GM21528 (cell line): ENCODE measurements at regions not wholly inside any gene's neighbourhood (a gene's known extent, or its start where the extent isn't known, plus 50 kb on each side); places are given as distances from the start of the nearest gene placed in this dataset.

ENCODE experiments used
- ATAC-seq: cut with Tn5 transposase; IDR thresholded peaks from one replicate; pipeline ENCODE4 v1.9.1; 2021; ENCODE audit warnings: mild to moderate bottlenecking, moderate library complexity; ENCODE audit not compliant: unreplicated experiment, low FRiP score

GRCh38 chr2:106704798-106705197, 181.2 kb downstream of the ST6GAL2 start:
- ATAC-seq: no peak

- no peak for ATAC-seq
These were observed 180.1 kb downstream of the ST6GAL2 start for GRCh38 chr2:106705877-106706276.

DNA sequence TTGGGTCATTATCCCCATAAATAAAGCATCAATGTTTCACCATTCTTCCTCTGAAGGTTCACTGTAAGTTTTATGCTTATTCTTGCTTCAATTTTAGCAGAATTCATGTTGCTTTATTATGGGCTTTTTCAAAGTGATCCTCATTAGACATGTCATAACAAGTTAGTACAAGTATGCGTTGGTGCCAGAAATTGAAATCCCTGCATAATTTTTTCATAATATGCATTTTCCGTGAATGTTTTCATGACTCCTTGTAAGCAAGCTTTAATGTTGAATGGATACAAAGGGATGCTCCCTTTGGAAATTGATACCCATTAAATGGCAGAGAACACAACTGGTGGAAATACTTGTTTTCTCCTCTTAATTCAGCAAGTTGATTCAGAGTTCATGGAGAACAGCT, 179.7 kb downstream of the ST6GAL2 start:
- no peak for ATAC-seq

DNA sequence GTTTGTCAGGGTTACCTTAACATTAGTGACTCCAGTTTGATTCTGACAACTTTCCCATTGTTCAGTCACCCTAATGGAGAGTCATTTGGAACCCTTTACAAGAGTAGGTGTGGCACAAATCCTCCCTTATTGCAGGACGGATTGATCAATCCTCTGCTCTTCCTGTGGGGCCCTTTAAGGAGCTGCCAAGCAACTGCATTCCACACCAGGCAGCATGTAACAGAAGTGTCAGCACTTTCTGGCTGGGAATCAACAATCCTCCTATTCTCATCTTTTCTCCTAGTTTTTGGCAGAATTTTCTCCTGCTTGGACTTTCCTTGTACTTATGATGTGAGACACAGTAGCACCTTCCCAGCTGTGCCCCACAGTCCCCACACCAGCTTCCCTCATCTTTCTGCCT, 177.8 kb downstream of the ST6GAL2 start:
- ATAC-seq: no peak

DNA sequence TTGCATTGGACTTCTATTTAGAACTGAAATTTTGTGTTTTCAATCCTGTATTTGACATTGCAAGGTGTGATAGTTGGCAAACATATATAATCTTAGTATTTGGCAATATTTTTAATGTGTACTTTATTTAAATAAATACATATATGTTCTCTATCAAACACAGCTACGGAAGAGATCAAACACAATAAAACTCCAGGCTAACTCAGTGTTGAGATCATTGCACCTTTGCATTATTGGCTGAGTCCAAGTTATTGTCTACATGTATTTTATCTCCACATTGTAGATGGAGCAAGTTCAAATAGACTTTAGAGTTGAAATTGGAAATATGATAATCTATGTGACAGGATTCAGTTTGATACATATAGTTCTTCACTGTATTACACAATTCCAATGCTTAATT, 176.7 kb downstream of the ST6GAL2 start:
- ATAC-seq: no peak

- no peak for ATAC-seq
These were observed 166.7 kb downstream of the ST6GAL2 start for GRCh38 chr2:106719222-106719621.

DNA sequence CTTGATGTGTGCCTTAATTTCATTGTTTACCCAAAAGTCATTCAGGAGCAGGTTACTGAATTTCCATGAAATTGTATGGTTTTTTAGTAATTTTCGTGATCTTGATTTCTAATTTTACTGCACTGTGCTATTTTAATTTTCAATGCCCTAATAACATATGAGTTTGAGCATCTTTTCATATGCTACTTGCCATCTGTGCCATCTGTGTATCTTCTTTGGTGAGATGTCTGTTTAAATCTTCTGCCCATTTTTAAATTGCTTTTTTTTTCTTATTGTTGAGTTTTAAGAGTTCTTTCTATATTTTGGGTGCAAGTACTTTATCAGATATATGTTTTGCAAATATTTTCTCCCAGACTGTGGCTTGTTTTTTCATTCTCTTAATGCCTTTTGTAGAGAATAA, 165.9 kb downstream of the ST6GAL2 start:
- ATAC-seq: no peak

- ATAC-seq: no peak
These were observed 161.6 kb downstream of the ST6GAL2 start for GRCh38 chr2:106724301-106724794.

- ATAC-seq: no peak
These were observed 151.8 kb downstream of the ST6GAL2 start for GRCh38 chr2:106734165-106734564.

GRCh38 chr2:106735807-106736206, 150.2 kb downstream of the ST6GAL2 start:
- ATAC-seq: no peak

- ATAC-seq: no peak
These were observed 149.7 kb downstream of the ST6GAL2 start for GRCh38 chr2:106736221-106736620.

DNA sequence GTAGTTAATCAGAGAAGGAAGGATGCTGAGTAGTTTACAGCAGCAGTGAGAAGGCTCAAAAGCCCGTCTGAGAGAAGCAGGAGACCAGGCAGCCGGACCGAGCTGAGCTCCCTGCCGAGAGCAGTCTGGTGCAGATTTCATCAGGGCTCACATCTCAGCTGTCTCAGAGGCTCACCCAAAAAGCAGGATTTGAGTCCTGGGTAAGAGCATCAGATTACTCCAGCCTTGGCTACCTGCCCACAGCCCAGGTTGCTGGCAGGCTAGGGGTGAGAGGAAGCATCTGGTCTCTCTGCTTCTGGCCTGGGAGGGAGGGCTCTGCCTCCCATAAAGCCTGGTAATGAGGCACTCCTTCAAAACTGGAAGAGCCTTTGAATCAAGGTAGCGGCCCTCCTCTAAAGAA, 140.5 kb downstream of the ST6GAL2 start:
- ATAC-seq: no peak

DNA sequence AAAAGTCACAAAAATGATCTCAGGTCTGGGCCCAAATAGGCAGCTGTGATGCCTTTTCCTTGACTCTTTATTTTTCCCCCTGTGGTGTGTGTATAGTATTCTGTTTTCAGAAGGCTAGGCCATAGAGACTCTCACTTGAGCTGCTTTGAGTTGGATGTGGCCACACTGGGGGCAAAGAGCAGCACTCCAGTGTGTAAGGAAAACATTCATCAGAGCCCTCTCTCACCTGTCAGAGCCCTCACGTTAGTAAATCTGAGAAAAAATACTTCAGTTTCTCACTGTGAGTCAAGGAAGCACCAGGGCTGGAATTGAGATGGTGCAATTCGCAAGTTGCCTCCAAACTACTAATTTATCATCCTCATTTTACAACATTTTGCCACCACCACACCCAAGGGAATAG, 136.1 kb downstream of the ST6GAL2 start:
- ATAC-seq: no peak
